GM23338 (cell line): ENCODE measurements at regions not wholly inside any gene's neighbourhood (a gene's known extent, or its start where the extent isn't known, plus 50 kb on each side); places are given as distances from the start of the nearest gene placed in this dataset.

Source experiments
- ATAC-seq: fragments of 200-7000 bp; cut with Tn5 transposase; 3 replicates; pipeline ENCODE4 v1.9.1; 2020
- DNase-seq: peaks from one replicate; pipeline ENCODE4 v3.0.0-alpha.2; 2015; ENCODE audit warnings: low spot score
- H2AFZ ChIP-seq: fragments of 200-600 bp; sonication (generic); 2 replicates; pipeline ENCODE4 v1.8.0; 2016; ENCODE audit warnings: antibody characterized with exemption, mild to moderate bottlenecking, moderate library complexity
- H3F3A ChIP-seq: fragments of 200-600 bp; sonication (generic); replicated peaks from 2 replicates; pipeline ENCODE4 v1.8.0; 2017; ENCODE audit warnings: antibody characterized with exemption, mixed run types, low read depth
- H3K27ac ChIP-seq: fragments of 200-600 bp; sonication (generic); 2 replicates; pipeline ENCODE4 v1.6.1; 2016; ENCODE audit warnings: low read depth
- H3K27me3 ChIP-seq: fragments of 200-600 bp; sonication (generic); 2 replicates; pipeline ENCODE4 v1.8.0; 2016; ENCODE audit warnings: mild to moderate bottlenecking, mixed run types, moderate library complexity; ENCODE audit not compliant: insufficient read depth
- H3K36me3 ChIP-seq: fragments of 200-600 bp; sonication (generic); 2 replicates; pipeline ENCODE4 v1.8.0; 2016; ENCODE audit warnings: mild to moderate bottlenecking; ENCODE audit not compliant: insufficient read depth
- H3K4me1 ChIP-seq: fragments of 200-600 bp; sonication (generic); 2 replicates; pipeline ENCODE4 v1.8.0; 2016; ENCODE audit warnings: mild to moderate bottlenecking, moderate library complexity; ENCODE audit not compliant: insufficient read depth
- H3K4me2 ChIP-seq: fragments of 200-600 bp; sonication (generic); 2 replicates; pipeline ENCODE4 v1.7.1; 2017; ENCODE audit warnings: mixed run types
- H3K4me3 ChIP-seq: fragments of 200-600 bp; sonication (generic); 2 replicates; pipeline ENCODE4 v1.6.1; 2016; ENCODE audit warnings: mixed run types
- H3K79me2 ChIP-seq: fragments of 200-600 bp; sonication (generic); replicated peaks from 2 replicates; pipeline ENCODE4 v1.8.0; 2017; ENCODE audit warnings: mild to moderate bottlenecking; ENCODE audit not compliant: insufficient read depth
- H3K9me2 ChIP-seq: fragments of 200-600 bp; sonication (generic); 2 replicates; pipeline ENCODE4 v1.8.0; 2017; ENCODE audit not compliant: insufficient read depth
- H4K20me1 ChIP-seq: fragments of 200-600 bp; sonication (generic); replicated peaks from 2 replicates; pipeline ENCODE4 v1.8.0; 2017; ENCODE audit warnings: mild to moderate bottlenecking; ENCODE audit not compliant: insufficient read depth
- H3K27ac Mint-ChIP-seq: 2 replicates; pipeline ENCODE4 v1.8.0; 2020; ENCODE audit warnings: inconsistent platforms, mild to moderate bottlenecking, moderate library complexity, mixed read lengths
- H3K27me3 Mint-ChIP-seq: 3 replicates; pipeline ENCODE4 v1.8.0; 2022; ENCODE audit warnings: low read depth, mild to moderate bottlenecking, moderate library complexity, mixed read lengths, inconsistent platforms; ENCODE audit not compliant: insufficient read depth, poor library complexity
- H3K36me3 Mint-ChIP-seq: 3 replicates; pipeline ENCODE4 v1.8.0; 2021; ENCODE audit warnings: low read depth, mild to moderate bottlenecking, inconsistent platforms, moderate library complexity, mixed read lengths
- H3K4me1 Mint-ChIP-seq: 3 replicates; pipeline ENCODE4 v1.8.0; 2020; ENCODE audit warnings: mild to moderate bottlenecking, inconsistent platforms, mixed read lengths
- H3K4me3 Mint-ChIP-seq: 3 replicates; pipeline ENCODE4 v1.8.0; 2021; ENCODE audit warnings: moderate library complexity, mild to moderate bottlenecking, inconsistent platforms, mixed read lengths
- H3K9me3 Mint-ChIP-seq: 3 replicates; pipeline ENCODE4 v1.8.0; 2020; ENCODE audit warnings: moderate library complexity, mild to moderate bottlenecking, inconsistent platforms, mixed read lengths
- CTCF ChIP-seq, 2 experiments: fragments of 200-600 bp in 1 of 2; sonication (generic) in 1 of 2; conservative IDR thresholded peaks; 2 replicates each; pipeline versions ENCODE4 v1.5.1 to v1.6.1; 2016 to 2017; ENCODE audit warnings: antibody characterized with exemption in 2 of 2, low read depth in 2 of 2, mild to moderate bottlenecking in 2 of 2, moderate library complexity in 1 of 2
- ETS1 ChIP-seq: IDR thresholded peaks from 2 replicates; pipeline ENCODE4 v1.6.1; 2016; ENCODE audit warnings: antibody characterized with exemption
- EZH2 ChIP-seq: fragments of 200-600 bp; sonication (generic); IDR thresholded peaks from one replicate; pipeline ENCODE4 v1.8.0; 2017; ENCODE audit warnings: antibody characterized with exemption, mild to moderate bottlenecking, low read depth; ENCODE audit not compliant: unreplicated experiment
- EZH2phosphoT487 ChIP-seq: fragments of 200-600 bp; sonication (generic); IDR thresholded peaks from one replicate; pipeline ENCODE4 v1.8.1; 2018; ENCODE audit warnings: antibody characterized with exemption; ENCODE audit not compliant: unreplicated experiment
- JUNB ChIP-seq: IDR thresholded peaks from one replicate; pipeline ENCODE4 v1.6.1; 2016; ENCODE audit warnings: antibody characterized with exemption; ENCODE audit not compliant: unreplicated experiment
- NANOG ChIP-seq: IDR thresholded peaks from 2 replicates; pipeline ENCODE4 v1.6.1; 2016; ENCODE audit warnings: antibody characterized with exemption, borderline replicate concordance
- REST ChIP-seq: IDR thresholded peaks from one replicate; pipeline ENCODE4 v1.6.1; 2018; ENCODE audit warnings: antibody characterized with exemption; ENCODE audit not compliant: unreplicated experiment
- STAT1 ChIP-seq: IDR thresholded peaks from one replicate; pipeline ENCODE4 v1.6.1; 2016; ENCODE audit warnings: antibody characterized with exemption; ENCODE audit not compliant: unreplicated experiment
- ZNF114 ChIP-seq: fragments of 250-450 bp; sonication (Bioruptor Pico); IDR thresholded peaks from 2 replicates; pipeline ENCODE4 v1.5.0; 2020; ENCODE audit warnings: mild to moderate bottlenecking, moderate library complexity
- ZNF331 ChIP-seq: fragments of 250-450 bp; sonication (Bioruptor Pico); IDR thresholded peaks from 2 replicates; pipeline ENCODE4 v1.5.0; 2020; ENCODE audit warnings: low read depth, mild to moderate bottlenecking, moderate library complexity
- ZNF462 ChIP-seq: fragments of 250-450 bp; sonication (Bioruptor Pico); IDR thresholded peaks from 2 replicates; pipeline ENCODE4 v1.5.0; 2020; ENCODE audit warnings: mild to moderate bottlenecking, moderate library complexity

- TF ChIP-seq REST (no peak), ZNF331 (CRISPR knock-in tag) (no peak), STAT1 (no peak), EZH2phosphoT487 (no peak), EZH2 (no peak), ZNF114 (CRISPR knock-in tag) (no peak), ETS1 (no peak), CTCF (conservative IDR thresholded peaks at IDR 0.05; ENCODE audit: low read depth in 2 of 2) (no peak)
Measured at GRCh38 chr18:72444111-72444797, 99.9 kb downstream of the CBLN2 start (continued).

GRCh38 chr18:72436401-72436800 lies 107.7 kb downstream of the CBLN2 start:
- no peaks in the 10 kb centered on the region for H3K79me2 ChIP-seq
- peaks cover 1% of the 10 kb centered on the region for H3K27me3 Mint-ChIP-seq
- H3K9me3 Mint-ChIP-seq = peaks cover 89% of the 10 kb centered on the region
- H4K20me1 ChIP-seq = no peaks in the 10 kb centered on the region
- no peaks in the 10 kb centered on the region for H3K4me1 Mint-ChIP-seq
- DNase-seq (no peak), ATAC-seq (no peak)
- no peaks in the 10 kb centered on the region for H3K4me1 ChIP-seq
- H3K27ac ChIP-seq = no peak overlapping the region
- peaks cover 12% of the 10 kb centered on the region; the same call in 1 of the 2 replicates for H3K27me3 ChIP-seq
- H3K4me3 Mint-ChIP-seq = no peak overlapping the region
- no peak overlapping the region for H3K27ac Mint-ChIP-seq
- H3K36me3 ChIP-seq = 0 out of 2 replicates have a peak, but pooled peaks cover 3% of the 10 kb centered on the region
- no peaks in the 10 kb centered on the region for H3F3A ChIP-seq
- peaks cover 16% of the 10 kb centered on the region for H3K36me3 Mint-ChIP-seq
- H3K4me2 ChIP-seq = no peak overlapping the region
- H3K9me2 ChIP-seq = no peaks in the 10 kb centered on the region
- no peak overlapping the region for H3K4me3 ChIP-seq
- no peak overlapping the region for H2AFZ ChIP-seq
- TF ChIP-seq NANOG = no peak
- no peak for TF ChIP-seq EZH2phosphoT487
- no peak for TF ChIP-seq EZH2
- TF ChIP-seq ZNF114 (CRISPR knock-in tag) = no peak
- no peak for TF ChIP-seq ZNF462 (CRISPR knock-in tag)
- TF ChIP-seq JUNB = no peak
- TF ChIP-seq STAT1 = no peak
